ENCODE measurements at regions not wholly inside any gene's neighbourhood (a gene's known extent, or its start where the extent isn't known, plus 50 kb on each side); places are given as distances from the start of the nearest gene placed in this dataset.

- no peaks in the 10 kb centered on the region for H3K9me3 ChIP-seq
- no peak for TF ChIP-seq POLR2AphosphoS5 (IDR thresholded peaks at IDR 0.05)
- no peak for TF ChIP-seq EP300 (IDR thresholded peaks at IDR 0.05)
- no peak for TF ChIP-seq POLR2A (IDR thresholded peaks at IDR 0.05; ENCODE audit: low read depth)
- no peak for TF ChIP-seq CTCF (IDR thresholded peaks at IDR 0.05)
- peaks cover 2 to 22% (median 20%) of the 10 kb centered on the region in 4 donors for H3K4me1 ChIP-seq
- no peak overlapping the region for H3K4me3 ChIP-seq
- H3K27me3 ChIP-seq = peaks cover 0 to 22% (median 0%) of the 10 kb centered on the region in 4 donors
- intact Hi-C loops (cut with DNase I) = no loop called here
- H3K36me3 ChIP-seq = no peaks in the 10 kb centered on the region
- WGBS = 55% methylated on average over 11 of the region's 15 CpGs
- peak; percentile 87 for DNase-seq (ENCODE audit: extremely low spot score)
- H3K27ac ChIP-seq (replicated peaks in 1 of 4) = no peak overlapping the region
Observed at GRCh38 chr11:134584001-134584561, 172.0 kb upstream of the B3GAT1 start.

GRCh38 chr11:134583397-134583990, 171.5 kb upstream of the B3GAT1 start:
- peaks cover 0 to 22% (median 0%) of the 10 kb centered on the region in 4 donors for H3K27me3 ChIP-seq
- H3K36me3 ChIP-seq = no peaks in the 10 kb centered on the region
- intact Hi-C loops (cut with DNase I) = no loop called here
- peak; percentile 91 for DNase-seq (ENCODE audit: extremely low spot score)
- peaks cover 2 to 22% (median 20%) of the 10 kb centered on the region in 4 donors for H3K4me1 ChIP-seq
- no peak overlapping the region for H3K27ac ChIP-seq (replicated peaks in 1 of 4)
- no peak for TF ChIP-seq EP300 (IDR thresholded peaks at IDR 0.05)
- no peak for TF ChIP-seq POLR2AphosphoS5 (IDR thresholded peaks at IDR 0.05)
- no peak for TF ChIP-seq POLR2A (IDR thresholded peaks at IDR 0.05; ENCODE audit: low read depth)
- TF ChIP-seq CTCF (IDR thresholded peaks at IDR 0.05) = no peak
- no peaks in the 10 kb centered on the region for H3K9me3 ChIP-seq
- H3K4me3 ChIP-seq = no peak overlapping the region
- WGBS = 57% methylated on average over 6 of the region's 6 CpGs

DNA sequence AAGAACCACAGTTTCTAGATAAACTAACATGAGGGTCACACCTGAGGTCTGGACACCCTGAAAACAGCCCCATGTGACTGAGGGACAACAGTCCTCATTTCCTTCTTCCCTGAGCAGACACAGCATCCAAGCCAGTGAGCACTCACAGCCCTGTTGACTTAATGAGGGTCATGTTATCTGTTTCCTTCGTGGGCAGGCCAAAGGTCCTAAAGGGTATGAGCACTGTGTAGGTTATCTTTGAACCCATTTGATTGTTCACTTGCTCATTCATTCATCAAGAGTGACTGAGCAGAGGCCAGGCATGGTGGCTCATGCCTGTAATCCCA, 170.7 kb upstream of the B3GAT1 start:
- 60% methylated on average over 1 of the region's 1 CpG for WGBS
- intact Hi-C loops (cut with DNase I) = no loop called here
- peak; percentile 70 for DNase-seq (ENCODE audit: extremely low spot score)
- peaks cover 2 to 22% (median 20%) of the 10 kb centered on the region in 4 donors for H3K4me1 ChIP-seq
- H3K27me3 ChIP-seq = peaks cover 0 to 20% (median 0%) of the 10 kb centered on the region in 4 donors
- H3K36me3 ChIP-seq = no peaks in the 10 kb centered on the region
- no peak overlapping the region for H3K4me3 ChIP-seq
- H3K27ac ChIP-seq (replicated peaks in 1 of 4) = no peak overlapping the region
- no peaks in the 10 kb centered on the region for H3K9me3 ChIP-seq
- TF ChIP-seq POLR2A (IDR thresholded peaks at IDR 0.05; ENCODE audit: low read depth) = no peak
- TF ChIP-seq CTCF (IDR thresholded peaks at IDR 0.05) = no peak
- no peak for TF ChIP-seq POLR2AphosphoS5 (IDR thresholded peaks at IDR 0.05)
- no peak for TF ChIP-seq EP300 (IDR thresholded peaks at IDR 0.05)

- no peaks in the 10 kb centered on the region for H3K36me3 ChIP-seq
- peak; percentile 75 for DNase-seq (ENCODE audit: extremely low spot score)
- H3K9me3 ChIP-seq = no peaks in the 10 kb centered on the region
- H3K4me3 ChIP-seq = no peak overlapping the region
- intact Hi-C loops (cut with DNase I) = no loop called here
- no peak overlapping the region for H3K27ac ChIP-seq (replicated peaks in 1 of 4)
- H3K4me1 ChIP-seq = peaks cover 2 to 22% (median 20%) of the 10 kb centered on the region in 4 donors
- TF ChIP-seq EP300 (IDR thresholded peaks at IDR 0.05) (no peak), POLR2AphosphoS5 (IDR thresholded peaks at IDR 0.05) (no peak), POLR2A (IDR thresholded peaks at IDR 0.05; ENCODE audit: low read depth) (no peak), CTCF (IDR thresholded peaks at IDR 0.05) (no peak)
- WGBS = 90% methylated on average over 10 of the region's 11 CpGs
- H3K27me3 ChIP-seq = peaks cover 0 to 23% (median 0%) of the 10 kb centered on the region in 4 donors
Observed at GRCh38 chr11:134581966-134582769, 170.1 kb upstream of the B3GAT1 start.

Measured in esophagus muscularis mucosa (tissue), 4 donors.